HepG2 (cell line): ENCODE measurements at regions not wholly inside any gene's neighbourhood (a gene's known extent, or its start where the extent isn't known, plus 50 kb on each side); places are given as distances from the start of the nearest gene placed in this dataset.

ENCODE experiments used
- ATAC-seq: fragments of 200-7000 bp; cut with Tn5 transposase; 3 replicates; pipeline ENCODE4 v1.9.1; 2020; ENCODE audit warnings: mild to moderate bottlenecking, moderate library complexity
- BruUV-seq: library from RNA; stranded (reverse); fragments of 400-500 nt; replicated peaks from 2 replicates; lab custom pipeline; 2021; lab: Mats Ljungman, UMichigan
- CTCF ChIA-PET: fragments of 300-600 bp; formaldehyde crosslinking; extraction: SDS; loops from one replicate; lab custom pipeline; 2021; ENCODE audit warnings: low total read pairs, inconsistent platforms, low intra/inter-chr PET ratio; lab: Yijun Ruan, JAX
- POLR2A ChIA-PET: fragments of 350-600 bp; sonication (Branson Sonifier 250); formaldehyde crosslinking; loops from one replicate; lab custom pipeline; 2020; ENCODE audit warnings: antibody characterized with exemption, inconsistent platforms; lab: Yijun Ruan, JAX
- DNase-seq: peaks from one replicate; pipeline ENCODE4 v3.0.0-alpha.2; 2015; ENCODE audit warnings: low spot score
- FAIRE-seq: peaks from 3 replicates; lab custom pipeline; 2011; peaks lifted over from hg19 to GRCh38; lab: Jason Lieb, UNC
- H2AFZ ChIP-seq: one replicate; pipeline ENCODE4 v1.6.1; 2011; ENCODE audit warnings: low read length, inconsistent platforms
- H3K27ac ChIP-seq: fragments of 300-600 bp; 3 replicates; pipeline ENCODE4 v1.8.0; 2011; ENCODE audit warnings: mixed run types, mild to moderate bottlenecking, mixed read lengths, low read length, inconsistent platforms; ENCODE audit not compliant: insufficient read depth; ENCODE audit errors: extremely low read length
- H3K27me3 ChIP-seq, 2 experiments: fragments of 200-600 bp in 1 of 2; 2 replicates in 1 of 2; 3 replicates in 1 of 2; pipeline versions ENCODE4 v1.6.0 to v1.8.0; 2011; ENCODE audit warnings: low read length in 2 of 2, mild to moderate bottlenecking in 2 of 2, moderate library complexity in 2 of 2, inconsistent platforms in 1 of 2; ENCODE audit not compliant: insufficient read depth in 2 of 2, control insufficient read depth in 1 of 2
- H3K36me3 ChIP-seq, 2 experiments: fragments of 200-600 bp in 1 of 2; replicated peaks in 1 of 2; 2 replicates in 1 of 2; 3 replicates in 1 of 2; pipeline versions ENCODE4 v1.5.1 to v1.8.0; 2011; ENCODE audit warnings: low read length in 2 of 2, inconsistent platforms in 1 of 2; ENCODE audit not compliant: insufficient read depth in 2 of 2, control insufficient read depth in 1 of 2
- H3K4me1 ChIP-seq: 2 replicates; pipeline ENCODE4 v1.5.1; 2012; ENCODE audit warnings: low read length, inconsistent platforms; ENCODE audit not compliant: insufficient read depth
- H3K4me2 ChIP-seq: 2 replicates; pipeline ENCODE4 v1.6.0; 2011; ENCODE audit warnings: low read depth, low read length, inconsistent platforms
- H3K4me3 ChIP-seq, 3 experiments: fragments of 200-600 bp in 1 of 3; sonication (generic), shearing (Covaris generic) in 1 of 3; replicated peaks in 1 of 3; 2 replicates each; pipeline ENCODE4 v1.5.1; 2011 to 2016; ENCODE audit warnings: low read length in 3 of 3, inconsistent platforms in 2 of 3, low read depth in 2 of 3, mild to moderate bottlenecking in 2 of 3, control low read depth in 1 of 3, mixed read lengths in 1 of 3; ENCODE audit not compliant: insufficient read depth in 1 of 3
- H3K79me2 ChIP-seq: one replicate; pipeline ENCODE4 v1.6.1; 2011; ENCODE audit warnings: low read length, inconsistent platforms; ENCODE audit not compliant: insufficient read depth
- H3K9ac ChIP-seq: 2 replicates; pipeline ENCODE4 v1.6.0; 2011; ENCODE audit warnings: mild to moderate bottlenecking, low read depth, low read length, inconsistent platforms; ENCODE audit not compliant: insufficient read depth
- H3K9me3 ChIP-seq: 2 replicates; pipeline ENCODE4 v1.5.1; 2012; ENCODE audit warnings: mild to moderate bottlenecking, low read length
- H4K20me1 ChIP-seq: 2 replicates; pipeline ENCODE4 v1.6.0; 2011; ENCODE audit warnings: inconsistent platforms, mild to moderate bottlenecking, low read length, moderate library complexity; ENCODE audit not compliant: insufficient read depth
- AKAP8 ChIP-seq: sonication (generic); formaldehyde crosslinking; IDR thresholded peaks from 2 replicates; pipeline ENCODE4 v1.5.1; 2020; ENCODE audit warnings: mild to moderate bottlenecking, missing genetic modification reagents
- CSRNP2 ChIP-seq: sonication (generic); formaldehyde crosslinking; conservative IDR thresholded peaks from 2 replicates; pipeline ENCODE4 v1.8.0; 2022; ENCODE audit warnings: low read depth, missing genetic modification reagents
- GPN1 ChIP-seq: sonication (generic); formaldehyde crosslinking; IDR thresholded peaks from 2 replicates; pipeline ENCODE4 v1.5.1; 2020; ENCODE audit warnings: missing genetic modification reagents, borderline replicate concordance
- HOXA5 ChIP-seq: sonication (generic); formaldehyde crosslinking; IDR thresholded peaks from 2 replicates; pipeline ENCODE4 v1.4.0; 2020; ENCODE audit warnings: missing genetic modification reagents
- JDP2 ChIP-seq: sonication (generic); formaldehyde crosslinking; IDR thresholded peaks from 2 replicates; pipeline ENCODE4 v1.8.1; 2022; ENCODE audit warnings: missing genetic modification reagents, borderline replicate concordance
- NR3C1 ChIP-seq: sonication (generic); formaldehyde crosslinking; IDR thresholded peaks from 2 replicates; pipeline ENCODE4 v1.4.0; 2020; ENCODE audit warnings: missing genetic modification reagents
- PTBP1 ChIP-seq: fragments of 200-400 bp; formaldehyde crosslinking; IDR thresholded peaks from 2 replicates; pipeline ENCODE4 v1.6.1; 2018; ENCODE audit warnings: low read length, low read depth; ENCODE audit not compliant: poor library complexity, severe bottlenecking
- REPIN1 ChIP-seq: sonication (generic); formaldehyde crosslinking; IDR thresholded peaks from 2 replicates; pipeline ENCODE4 v1.8.0; 2022; ENCODE audit warnings: missing genetic modification reagents, low read depth, mild to moderate bottlenecking, borderline replicate concordance
- SOX5 ChIP-seq: IDR thresholded peaks from 2 replicates; pipeline ENCODE4 v1.6.1; 2016; ENCODE audit warnings: borderline replicate concordance
- SP4 ChIP-seq: sonication (generic); formaldehyde crosslinking; IDR thresholded peaks from 2 replicates; pipeline ENCODE4 v1.8.1; 2023; ENCODE audit warnings: mild to moderate bottlenecking, missing genetic modification reagents
- TBX2 ChIP-seq: sonication (generic); formaldehyde crosslinking; IDR thresholded peaks from 2 replicates; pipeline ENCODE4 v1.5.0; 2020; ENCODE audit warnings: missing genetic modification reagents, mild to moderate bottlenecking, borderline replicate concordance
- TEAD3 ChIP-seq: optimal IDR thresholded peaks from 2 replicates; pipeline ENCODE3; 2016; ENCODE audit warnings: borderline replicate concordance
- ZMAT5 ChIP-seq: sonication (generic); formaldehyde crosslinking; IDR thresholded peaks from 2 replicates; pipeline ENCODE4 v1.5.0; 2020; ENCODE audit warnings: mild to moderate bottlenecking, low read depth, missing genetic modification reagents, borderline replicate concordance
- ZMYM4 ChIP-seq: sonication (generic); formaldehyde crosslinking; IDR thresholded peaks from 2 replicates; pipeline ENCODE4 v1.8.1; 2023; ENCODE audit warnings: mild to moderate bottlenecking, missing genetic modification reagents
- ZNF101 ChIP-seq: sonication (generic); formaldehyde crosslinking; IDR thresholded peaks from 2 replicates; pipeline ENCODE4 v1.4.0; 2020; ENCODE audit warnings: mild to moderate bottlenecking, low read depth, missing genetic modification reagents, borderline replicate concordance
- ZNF253 ChIP-seq: sonication (generic); formaldehyde crosslinking; IDR thresholded peaks from 2 replicates; pipeline ENCODE4 v1.8.0; 2022; ENCODE audit warnings: mild to moderate bottlenecking, missing genetic modification reagents, borderline replicate concordance
- ZNF781 ChIP-seq: sonication (generic); formaldehyde crosslinking; IDR thresholded peaks from 2 replicates; pipeline ENCODE4 v1.5.1; 2020; ENCODE audit warnings: borderline replicate concordance, mild to moderate bottlenecking, missing genetic modification reagents; ENCODE audit errors: not compliant biosample characterization
- ZNF790 ChIP-seq: sonication (generic); formaldehyde crosslinking; IDR thresholded peaks from 2 replicates; pipeline ENCODE4 v1.8.0; 2022; ENCODE audit warnings: missing genetic modification reagents, mild to moderate bottlenecking, borderline replicate concordance
- in situ Hi-C: cut with HindIII; loops from 2 replicates; pipeline ENCODE4 v1.10.0; 2017; ENCODE audit warnings: low pct_unique_long_range_greater_than_20kb; ENCODE audit not compliant: extremely low pct_ligation_motif_present
- intact Hi-C: fragments of 100-400 bp; cut with micrococcal nuclease; formaldehyde crosslinking; loops from one replicate; pipeline ENCODE4 v1.10.0; 2022; ENCODE audit not compliant: unreplicated experiment
- TF ChIP-seq, protein P1 (sequence below): sonication (generic); formaldehyde crosslinking; IDR thresholded peaks from 2 replicates; pipeline ENCODE4 v1.5.0; 2020; ENCODE audit warnings: missing genetic modification reagents, mild to moderate bottlenecking, borderline replicate concordance

DNA sequence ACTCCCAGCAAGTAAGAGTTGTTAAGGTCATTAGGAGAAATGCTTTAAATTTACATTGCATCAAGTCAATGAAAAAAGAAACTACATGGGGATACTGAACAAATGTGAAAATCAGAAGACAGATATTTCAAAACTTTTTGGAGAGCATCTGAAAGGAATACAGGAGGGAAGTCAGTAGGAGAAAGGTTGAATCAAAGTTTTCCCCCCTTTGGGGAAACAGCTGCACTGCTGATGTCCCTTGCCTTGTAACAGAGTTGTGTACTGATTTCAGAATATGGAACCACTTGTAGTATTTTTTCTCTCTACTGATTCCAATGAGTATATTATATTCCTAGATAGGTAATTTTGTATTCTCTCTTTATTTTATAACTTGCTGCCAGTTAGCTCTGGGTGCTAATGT is 592.5 kb upstream of the ZEB2 start:
- H4K20me1 ChIP-seq: no peaks in the 10 kb centered on the region
- no peak overlapping the region for H3K9ac ChIP-seq
- CTCF ChIA-PET: no interaction called here
- FAIRE-seq: no peak
- intact Hi-C loops: no loop called here
- POLR2A ChIA-PET: no interaction called here
- DNase-seq: no peak
- H3K27me3 ChIP-seq: no peaks in the 10 kb centered on the region
- BruUV-seq: no TSS peak
- H3K36me3 ChIP-seq: no peaks in the 10 kb centered on the region
- H2AFZ ChIP-seq: no peak overlapping the region
- no peaks in the 10 kb centered on the region for H3K79me2 ChIP-seq
- H3K4me2 ChIP-seq: no peak overlapping the region
- in situ Hi-C loops: no loop called here
- TF ChIP-seq ZNF790: no peak
- no peak for TF ChIP-seq JDP2 (CRISPR knock-in tag)
- TF ChIP-seq, protein P1, sequence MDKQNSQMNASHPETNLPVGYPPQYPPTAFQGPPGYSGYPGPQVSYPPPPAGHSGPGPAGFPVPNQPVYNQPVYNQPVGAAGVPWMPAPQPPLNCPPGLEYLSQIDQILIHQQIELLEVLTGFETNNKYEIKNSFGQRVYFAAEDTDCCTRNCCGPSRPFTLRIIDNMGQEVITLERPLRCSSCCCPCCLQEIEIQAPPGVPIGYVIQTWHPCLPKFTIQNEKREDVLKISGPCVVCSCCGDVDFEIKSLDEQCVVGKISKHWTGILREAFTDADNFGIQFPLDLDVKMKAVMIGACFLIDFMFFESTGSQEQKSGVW (CRISPR knock-in tag): no peak
- TF ChIP-seq NR3C1 (CRISPR knock-in tag): no peak
- no peak for TF ChIP-seq HOXA5
- no peak for TF ChIP-seq ZMAT5 (CRISPR knock-in tag)
- TF ChIP-seq AKAP8 (CRISPR knock-in tag): no peak
- no peak for TF ChIP-seq TBX2 (CRISPR knock-in tag)
- TF ChIP-seq ZNF253 (CRISPR knock-in tag): no peak
- no peak for TF ChIP-seq PTBP1
- no peak for TF ChIP-seq SP4 (CRISPR knock-in tag)
- TF ChIP-seq ZMYM4 (CRISPR knock-in tag): no peak
- no peak for TF ChIP-seq REPIN1 (CRISPR knock-in tag)
- no peak for TF ChIP-seq TEAD3 (CRISPR knock-in tag)
- TF ChIP-seq ZNF781 (CRISPR knock-in tag): no peak
- no peak for TF ChIP-seq GPN1 (CRISPR knock-in tag)
- TF ChIP-seq CSRNP2 (CRISPR knock-in tag): no peak
- TF ChIP-seq ZNF101 (CRISPR knock-in tag): no peak
- no peak for TF ChIP-seq SOX5 (CRISPR knock-in tag)
- ATAC-seq: no peak
- no peak overlapping the region for H3K4me3 ChIP-seq
- peaks cover 10% of the 10 kb centered on the region for H3K4me1 ChIP-seq
- no peaks in the 10 kb centered on the region for H3K9me3 ChIP-seq
- H3K27ac ChIP-seq: no peak overlapping the region
